ENCODE measurements at regions not wholly inside any gene's neighbourhood (a gene's known extent, or its start where the extent isn't known, plus 50 kb on each side); places are given as distances from the start of the nearest gene placed in this dataset.
"Not testable (repeated sequence)": the region's sequence is repeated elsewhere in the genome, so short reads cannot be mapped to it uniquely, and the experiment has no call there.

GRCh38 chr9:108411632-108412031 is 444.2 kb downstream of the ACTL7B start:
- no peak for DNase-seq (ENCODE audit: low read depth)
- no peak overlapping the region for H3K4me3 ChIP-seq (ENCODE audit: low read depth, low read length)

DNA sequence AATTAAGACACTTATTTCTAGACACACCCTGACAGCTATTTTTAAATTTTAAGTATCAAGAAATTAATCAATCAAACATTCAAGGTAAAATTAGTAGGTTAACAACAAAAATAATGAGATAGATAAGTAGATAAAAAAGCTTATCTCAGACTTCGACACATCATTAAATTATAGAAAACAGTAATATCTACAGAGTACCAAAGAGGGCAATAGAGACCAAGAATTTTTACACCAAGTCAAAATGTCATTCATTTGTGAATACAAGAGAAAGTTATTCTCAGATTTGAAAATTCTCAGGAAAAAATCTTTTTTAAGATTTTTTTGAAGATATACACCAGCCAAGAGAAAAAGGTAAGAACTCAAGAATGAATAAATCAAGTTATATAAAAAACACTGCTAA is 445.6 kb downstream of the ACTL7B start:
- no peak for DNase-seq (ENCODE audit: low read depth)
- no peak overlapping the region for H3K4me3 ChIP-seq (ENCODE audit: low read depth, low read length)

GRCh38 chr9:108400297-108400696 is 455.5 kb downstream of the ACTL7B start:
- no peak for DNase-seq (ENCODE audit: low read depth)
- no peak overlapping the region for H3K4me3 ChIP-seq (ENCODE audit: low read depth, low read length)

DNA sequence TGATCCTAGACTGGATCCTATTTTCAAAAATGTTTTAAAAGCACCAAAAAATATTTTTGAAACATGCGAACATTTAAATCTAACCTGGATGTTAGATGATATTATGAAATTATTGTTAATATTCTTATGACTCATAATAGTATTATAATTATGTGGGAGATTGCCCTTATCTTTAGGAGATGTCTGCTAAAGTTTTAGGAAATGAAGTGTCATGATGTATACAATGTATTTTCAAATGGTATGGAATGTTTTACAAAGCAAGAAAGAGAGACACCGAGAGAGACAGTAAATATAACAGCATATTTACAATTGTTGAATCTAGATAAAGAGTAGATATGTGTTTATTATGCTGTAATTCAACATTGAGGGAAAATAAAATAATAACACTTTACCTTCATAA is 455.9 kb downstream of the ACTL7B start:
- no peak for DNase-seq (ENCODE audit: low read depth)
- H3K4me3 ChIP-seq (ENCODE audit: low read depth, low read length) = no peak overlapping the region

- H3K4me3 ChIP-seq (ENCODE audit: low read depth, low read length) = no peak overlapping the region
- DNase-seq (ENCODE audit: low read depth) = no peak
Observed at GRCh38 chr9:108397286-108397685, 458.5 kb downstream of the ACTL7B start.

- no peak overlapping the region for H3K4me3 ChIP-seq (ENCODE audit: low read depth, low read length)
- no peak for DNase-seq (ENCODE audit: low read depth)
Observed at GRCh38 chr9:108396611-108397010, 459.2 kb downstream of the ACTL7B start.

DNA sequence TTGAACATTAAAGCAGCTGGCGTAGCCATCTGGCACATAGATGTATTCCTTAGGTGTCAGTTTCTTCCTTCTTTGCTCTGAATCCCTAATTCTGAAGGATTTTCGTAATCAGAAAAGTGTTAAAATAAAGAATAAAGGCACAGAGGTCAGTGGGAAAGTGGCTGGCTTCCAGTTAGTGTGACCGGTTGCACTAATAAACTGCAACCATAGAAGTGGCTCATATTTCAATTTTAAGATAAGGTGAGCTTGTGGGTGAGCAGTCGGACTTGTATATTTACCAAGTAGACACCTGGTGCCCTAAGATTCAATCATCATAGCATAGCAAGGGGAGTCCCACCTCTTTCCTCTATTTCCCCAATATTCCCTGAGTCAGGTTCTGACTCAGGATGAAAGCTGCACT is 459.6 kb downstream of the ACTL7B start:
- no peak overlapping the region for H3K4me3 ChIP-seq (ENCODE audit: low read depth, low read length)
- no peak for DNase-seq (ENCODE audit: low read depth)

GRCh38 chr9:108395421-108395820 is 460.4 kb downstream of the ACTL7B start:
- no peak overlapping the region for H3K4me3 ChIP-seq (ENCODE audit: low read depth, low read length)
- DNase-seq (ENCODE audit: low read depth) = no peak

DNA sequence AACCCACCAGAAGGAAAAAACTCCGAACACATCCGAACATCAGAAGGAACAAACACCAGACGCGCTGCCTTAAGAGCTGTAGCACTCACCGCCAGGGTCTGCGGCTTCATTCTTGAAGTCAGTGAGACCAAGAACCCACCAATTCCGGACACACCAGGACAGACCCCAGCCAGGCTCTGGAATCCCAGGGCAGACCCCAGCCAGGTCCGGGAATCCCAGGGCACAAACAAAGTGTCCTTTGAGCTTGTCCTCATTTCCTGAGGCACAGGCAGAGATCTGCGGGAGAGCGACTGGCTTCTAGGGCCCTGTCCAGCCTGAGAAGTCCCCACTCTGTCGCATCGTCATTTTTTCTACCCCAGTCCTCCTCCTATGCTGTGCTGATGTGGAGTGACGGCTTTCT is 461.1 kb downstream of the ACTL7B start:
- no peak for DNase-seq (ENCODE audit: low read depth)

DNA sequence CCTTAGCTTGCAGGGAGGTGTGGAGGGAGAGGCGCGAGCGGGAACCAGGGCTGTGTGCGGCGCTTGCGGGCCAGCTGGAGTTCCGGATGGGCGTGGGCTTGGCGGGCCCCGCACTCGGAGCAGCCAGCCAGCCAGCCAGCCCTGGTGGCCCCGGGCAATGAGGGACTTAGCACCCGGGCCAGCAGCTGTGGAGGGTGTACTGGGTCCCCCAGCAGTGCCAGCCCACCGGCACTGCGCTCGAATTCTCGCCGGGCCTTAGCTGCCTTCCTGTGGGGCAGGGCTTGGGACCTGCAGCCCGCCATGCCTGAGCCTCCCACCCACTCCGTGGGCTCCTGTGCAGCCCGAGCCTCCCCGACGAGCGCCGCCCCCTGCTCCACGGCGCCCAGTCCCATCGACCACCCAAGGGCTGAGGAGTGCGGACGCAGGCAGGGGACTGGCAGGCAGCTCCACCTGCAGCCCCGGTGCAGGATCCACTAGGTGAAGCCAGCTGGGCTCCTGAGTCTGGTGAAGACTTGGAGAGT is 462.2 kb downstream of the ACTL7B start:
- not testable (repeated sequence) for H3K4me3 ChIP-seq (ENCODE audit: low read depth, low read length); DNase-seq (ENCODE audit: low read depth)

More for the DNA sequence above, 461.1 kb downstream of the ACTL7B start:
- H3K4me3 ChIP-seq (ENCODE audit: low read depth, low read length) = no peak overlapping the region

DNA sequence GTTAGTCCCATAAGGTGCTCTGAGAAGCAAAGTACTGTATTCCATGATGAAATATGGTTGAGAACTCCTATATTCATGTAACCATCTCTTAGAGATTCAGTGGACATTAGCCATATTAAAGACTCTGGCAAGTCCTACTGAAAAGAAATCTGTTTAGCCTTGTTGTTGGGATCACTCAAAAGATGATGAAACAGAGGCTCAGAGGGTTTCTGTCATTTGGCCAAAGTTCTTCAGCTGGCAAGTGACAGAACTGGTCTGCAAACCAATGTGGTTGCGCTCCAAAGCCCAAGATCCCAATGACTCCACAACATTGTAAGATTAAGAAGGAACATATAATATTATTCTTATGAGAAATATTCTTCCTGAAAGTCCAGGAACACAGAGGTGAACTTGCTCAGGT is 462.9 kb downstream of the ACTL7B start:
- DNase-seq (ENCODE audit: low read depth) = no peak
- H3K4me3 ChIP-seq (ENCODE audit: low read depth, low read length) = no peak overlapping the region

DNA sequence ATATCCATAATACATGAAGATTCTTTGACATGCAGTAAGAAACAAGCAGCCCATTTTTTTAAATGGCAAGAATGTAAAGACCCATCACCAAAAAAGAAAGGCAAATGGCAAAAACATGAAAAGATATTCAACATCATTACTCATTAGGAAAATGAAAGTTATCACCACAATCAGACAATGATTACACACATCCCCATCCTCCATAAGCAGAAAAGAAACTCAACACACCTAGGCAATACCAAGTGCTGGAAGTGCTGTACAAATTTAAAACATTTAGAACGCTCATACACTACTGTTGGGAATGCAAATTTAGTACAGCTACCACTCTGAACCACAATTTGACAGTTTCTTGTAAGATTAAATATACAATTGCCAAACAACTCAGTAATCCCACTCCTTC is 466.7 kb downstream of the ACTL7B start:
- DNase-seq (ENCODE audit: low read depth) = no peak
- no peak overlapping the region for H3K4me3 ChIP-seq (ENCODE audit: low read depth, low read length)

DNA sequence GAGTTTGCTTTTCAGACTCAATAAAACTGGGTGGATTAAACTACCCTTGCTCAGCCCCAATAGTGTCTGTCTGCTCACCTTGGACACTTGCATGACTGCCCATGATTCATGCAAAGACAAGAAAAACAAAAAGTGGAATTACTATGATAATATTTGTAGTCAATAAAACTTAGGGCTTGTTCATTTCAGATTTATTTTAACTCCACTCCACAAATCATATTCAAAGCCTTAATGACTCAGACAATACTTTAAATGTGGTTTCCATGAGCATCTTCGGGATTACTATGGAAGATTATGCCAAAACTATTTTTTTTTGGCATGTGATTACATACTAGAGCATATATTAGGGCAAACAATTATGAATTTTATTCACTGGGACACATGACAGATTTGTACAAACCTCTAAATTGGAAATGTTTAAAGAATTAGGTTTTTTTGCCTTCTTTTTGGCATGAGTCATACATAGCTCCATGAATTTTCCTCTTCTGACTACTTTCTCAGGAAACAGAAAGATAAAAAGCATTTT is 468.9 kb downstream of the ACTL7B start:
- no peak for DNase-seq (ENCODE audit: low read depth)
- H3K4me3 ChIP-seq (ENCODE audit: low read depth, low read length) = no peak overlapping the region

DNA sequence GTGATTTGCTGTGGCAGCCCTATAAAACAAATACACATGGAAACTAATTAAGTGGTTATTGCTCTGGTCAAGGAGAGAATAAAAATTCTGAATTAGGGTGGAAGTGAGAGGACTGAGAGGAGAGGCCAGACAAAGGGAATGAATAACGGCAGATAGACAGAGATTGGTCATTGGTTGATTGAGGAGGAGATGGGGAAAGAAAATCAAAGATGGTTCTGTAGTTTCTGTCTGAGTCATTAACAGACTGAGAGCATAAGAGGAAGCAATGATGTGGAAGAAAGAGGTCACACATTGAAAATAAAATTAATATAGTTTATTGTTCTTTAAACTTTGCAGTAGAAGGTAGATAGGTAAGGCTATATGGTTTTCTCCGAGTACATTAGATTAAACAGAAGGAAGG is 469.8 kb downstream of the ACTL7B start:
- no peak overlapping the region for H3K4me3 ChIP-seq (ENCODE audit: low read depth, low read length)
- no peak for DNase-seq (ENCODE audit: low read depth)

DNA sequence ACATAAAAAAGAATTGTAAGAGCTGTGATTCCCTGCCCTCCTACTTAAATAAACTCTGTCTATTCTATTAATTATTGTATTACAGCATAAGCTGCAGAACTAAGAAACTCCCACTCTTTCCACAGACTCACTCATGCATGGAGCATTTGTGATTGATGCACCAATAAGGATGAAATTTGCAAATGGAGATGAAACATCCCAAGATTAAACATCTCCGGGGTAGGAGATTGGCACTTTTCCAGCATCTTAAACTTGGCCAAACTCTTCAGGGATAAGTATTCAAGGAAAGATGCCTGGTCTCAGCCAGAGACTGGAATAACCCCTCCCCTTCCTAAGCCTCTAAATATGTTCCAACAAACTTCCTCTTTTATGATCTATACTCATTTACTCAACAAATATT is 472.0 kb downstream of the ACTL7B start:
- no peak overlapping the region for H3K4me3 ChIP-seq (ENCODE audit: low read depth, low read length)
- no peak for DNase-seq (ENCODE audit: low read depth)

- no peak overlapping the region for H3K4me3 ChIP-seq (ENCODE audit: low read depth, low read length)
- no peak for DNase-seq (ENCODE audit: low read depth)
Observed at GRCh38 chr9:108382310-108382709, 473.5 kb downstream of the ACTL7B start.

GRCh38 chr9:108377881-108378280 is 477.9 kb downstream of the ACTL7B start:
- H3K4me3 ChIP-seq (ENCODE audit: low read depth, low read length) = no peak overlapping the region
- no peak for DNase-seq (ENCODE audit: low read depth)

DNA sequence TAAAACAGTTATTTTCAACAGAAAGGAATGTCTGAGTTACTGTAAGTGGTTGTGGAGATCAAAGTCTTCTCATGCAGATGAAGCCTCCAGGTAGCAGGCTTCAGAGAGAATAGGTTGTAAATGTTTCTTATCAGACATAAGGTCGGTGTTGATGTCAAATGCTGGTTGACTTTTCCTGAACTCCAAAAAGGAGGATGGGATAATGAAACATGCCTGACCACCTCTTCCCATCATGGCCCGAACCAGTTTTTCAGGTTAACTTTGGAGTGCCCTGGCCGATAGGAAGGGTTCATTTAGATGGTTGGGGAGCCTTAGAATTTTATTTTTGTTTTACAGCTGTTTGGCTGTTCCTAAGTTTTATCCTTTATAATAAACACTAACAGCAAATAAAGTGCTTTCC is 478.4 kb downstream of the ACTL7B start:
- no peak for DNase-seq (ENCODE audit: low read depth)
- H3K4me3 ChIP-seq (ENCODE audit: low read depth, low read length) = no peak overlapping the region

- no peak overlapping the region for H3K4me3 ChIP-seq (ENCODE audit: low read depth, low read length)
- no peak for DNase-seq (ENCODE audit: low read depth)
Observed at GRCh38 chr9:108376140-108376539, 479.6 kb downstream of the ACTL7B start.

- no peak overlapping the region for H3K4me3 ChIP-seq (ENCODE audit: low read depth, low read length)
- no peak for DNase-seq (ENCODE audit: low read depth)
Observed at GRCh38 chr9:108374626-108375025, 481.2 kb downstream of the ACTL7B start.

DNA sequence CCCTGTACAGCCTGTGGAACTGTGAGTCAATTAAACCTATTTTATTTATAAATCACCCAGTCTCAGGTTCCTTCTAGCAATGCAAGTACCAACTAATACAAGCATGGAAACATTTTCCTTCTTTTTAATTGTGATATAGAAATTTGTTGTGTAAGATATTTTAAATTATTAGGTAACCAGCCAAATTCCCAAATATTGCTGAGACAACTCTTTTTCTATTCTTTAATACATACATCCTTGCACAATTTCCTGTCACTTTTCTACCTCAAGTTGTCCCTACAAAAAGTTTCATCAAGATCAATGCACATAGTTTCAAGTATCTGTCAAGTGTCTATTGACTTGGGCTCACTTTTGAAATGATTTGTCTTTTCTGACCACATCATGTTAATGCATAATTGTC is 488.6 kb downstream of the ACTL7B start:
- DNase-seq (ENCODE audit: low read depth) = no peak
- no peak overlapping the region for H3K4me3 ChIP-seq (ENCODE audit: low read depth, low read length)

GRCh38 chr9:108363311-108363710 is 492.5 kb downstream of the ACTL7B start:
- no peak for DNase-seq (ENCODE audit: low read depth)
- no peak overlapping the region for H3K4me3 ChIP-seq (ENCODE audit: low read depth, low read length)

All from skeletal muscle cell (primary cell).